Endothelial cell of umbilical vein (primary cell): ENCODE measurements at regions not wholly inside any gene's neighbourhood (a gene's known extent, or its start where the extent isn't known, plus 50 kb on each side); places are given as distances from the start of the nearest gene placed in this dataset.

ENCODE experiments used
- BruUV-seq: library from RNA; stranded (reverse); fragments of 400-500 nt; replicated peaks from 2 replicates; lab custom pipeline; 2021; lab: Mats Ljungman, UMichigan
- CTCF ChIA-PET: fragments of 300-600, 350-600 bp; sonication (Branson Sonifier 250); formaldehyde crosslinking; loops from one replicate; lab custom pipeline; 2021; ENCODE audit warnings: antibody characterized with exemption, inconsistent platforms; lab: Charles Lee
- POLR2A ChIA-PET: fragments of 300-600, 350-600 bp; sonication (Branson Sonifier 250); formaldehyde crosslinking; loops from one replicate; lab custom pipeline; 2021; ENCODE audit warnings: antibody characterized with exemption, inconsistent platforms; lab: Charles Lee
- DNase-seq: peaks from one replicate; pipeline ENCODE4 v3.0.0-alpha.2; 2011; ENCODE audit warnings: low read depth, low spot score
- FAIRE-seq: peaks from 2 replicates; lab custom pipeline; 2011; peaks lifted over from hg19 to GRCh38; lab: Jason Lieb, UNC
- H2AFZ ChIP-seq: 2 replicates; pipeline ENCODE4 v1.6.0; 2012; ENCODE audit warnings: low read depth, low read length, control low read depth, inconsistent platforms
- H3K27ac ChIP-seq: 2 replicates; pipeline ENCODE4 v1.5.1; 2011; ENCODE audit warnings: low read depth, mild to moderate bottlenecking, control low read depth, low read length, moderate library complexity; ENCODE audit not compliant: insufficient read depth
- H3K27me3 ChIP-seq, 2 experiments: 2 replicates each; pipeline versions ENCODE4 v1.6.0 to v1.6.1; 2011; ENCODE audit warnings: low read length in 2 of 2, mixed read lengths in 1 of 2; ENCODE audit not compliant: control insufficient read depth in 2 of 2, insufficient read depth in 2 of 2
- H3K36me3 ChIP-seq, 2 experiments: 2 replicates in 1 of 2; 3 replicates in 1 of 2; pipeline ENCODE4 v1.5.1; 2011; ENCODE audit warnings: low read length in 2 of 2, mild to moderate bottlenecking in 1 of 2, moderate library complexity in 1 of 2; ENCODE audit not compliant: control insufficient read depth in 2 of 2, insufficient read depth in 2 of 2; ENCODE audit errors: extremely low read depth in 1 of 2
- H3K4me1 ChIP-seq: 3 replicates; pipeline ENCODE4 v1.5.1; 2011; ENCODE audit warnings: mild to moderate bottlenecking, low read length; ENCODE audit not compliant: control insufficient read depth, insufficient read depth; ENCODE audit errors: extremely low read depth
- H3K4me2 ChIP-seq: 2 replicates; pipeline ENCODE4 v1.6.1; 2011; ENCODE audit warnings: low read length, control low read depth, mixed read lengths; ENCODE audit not compliant: insufficient read depth
- H3K4me3 ChIP-seq, 3 experiments: fragments of 200-600 bp in 1 of 3; sonication (generic), shearing (Covaris generic) in 1 of 3; replicated peaks in 1 of 3; 2 replicates each; pipeline ENCODE4 v1.5.1; 2011 to 2016; ENCODE audit warnings: control low read depth in 3 of 3, low read length in 3 of 3, mild to moderate bottlenecking in 2 of 3, inconsistent platforms in 1 of 3, low read depth in 1 of 3, moderate library complexity in 1 of 3; ENCODE audit not compliant: insufficient read depth in 1 of 3
- H3K79me2 ChIP-seq: 2 replicates; pipeline ENCODE4 v1.6.0; 2012; ENCODE audit warnings: low read length, inconsistent platforms; ENCODE audit not compliant: control insufficient read depth, insufficient read depth
- H3K9ac ChIP-seq: replicated peaks from 2 replicates; pipeline ENCODE3; 2011; ENCODE audit warnings: low read length, control low read depth; ENCODE audit not compliant: insufficient read depth; ENCODE audit errors: extremely low read depth
- H3K9me1 ChIP-seq: replicated peaks from 3 replicates; pipeline ENCODE4 v1.6.0; 2011; ENCODE audit warnings: mild to moderate bottlenecking, low read length; ENCODE audit not compliant: control insufficient read depth, insufficient read depth; ENCODE audit errors: extremely low read depth
- H3K9me3 ChIP-seq: replicated peaks from 2 replicates; pipeline ENCODE4 v1.5.1; 2012; ENCODE audit warnings: low read length, inconsistent platforms; ENCODE audit not compliant: control insufficient read depth, insufficient read depth
- H4K20me1 ChIP-seq: replicated peaks from 2 replicates; pipeline ENCODE3; 2011; ENCODE audit warnings: mild to moderate bottlenecking, low read length; ENCODE audit not compliant: control insufficient read depth, insufficient read depth; ENCODE audit errors: extremely low read depth
- CTCF ChIP-seq, 2 donors: IDR thresholded peaks; 1 replicate in 1 of 2; 2 replicates in 1 of 2; pipeline ENCODE4 v1.5.1; 2011; ENCODE audit warnings: low read length in 2 of 2, mild to moderate bottlenecking in 2 of 2, moderate library complexity in 2 of 2, control low read depth in 1 of 2, inconsistent platforms in 1 of 2, low read depth in 1 of 2; ENCODE audit not compliant: insufficient read depth in 1 of 2; ENCODE audit errors: extremely low read depth in 1 of 2
- EZH2 ChIP-seq: IDR thresholded peaks from 2 replicates; pipeline ENCODE4 v1.6.1; 2012; ENCODE audit warnings: borderline replicate concordance, low read depth, mild to moderate bottlenecking, moderate library complexity, low read length, inconsistent platforms; ENCODE audit not compliant: severe bottlenecking
- FOS ChIP-seq: IDR thresholded peaks from 2 replicates; pipeline ENCODE4 v1.6.1; 2011; ENCODE audit warnings: mild to moderate bottlenecking, low read length, moderate library complexity, borderline replicate concordance; ENCODE audit not compliant: insufficient read depth
- GATA2 ChIP-seq: IDR thresholded peaks from 2 replicates; pipeline ENCODE4 v1.7.0; 2011; ENCODE audit warnings: low read depth, mild to moderate bottlenecking, moderate library complexity, mixed read lengths, low read length; ENCODE audit not compliant: insufficient read length, insufficient read depth
- JUN ChIP-seq: IDR thresholded peaks from 2 replicates; pipeline ENCODE4 v1.6.1; 2011; ENCODE audit warnings: borderline replicate concordance, low read depth; ENCODE audit not compliant: insufficient read length, insufficient read depth
- MAX ChIP-seq: IDR thresholded peaks from 2 replicates; pipeline ENCODE4 v1.6.1; 2011; ENCODE audit not compliant: insufficient read depth, insufficient read length
- MYC ChIP-seq: IDR thresholded peaks from one replicate; pipeline ENCODE4 v1.6.1; 2011; ENCODE audit warnings: mild to moderate bottlenecking, low read depth, low read length
- POLR2A ChIP-seq: IDR thresholded peaks from 2 replicates; pipeline ENCODE4 v1.6.1; 2012; ENCODE audit warnings: low read depth, mild to moderate bottlenecking, control low read depth, low read length
- POLR2AphosphoS5 ChIP-seq: IDR thresholded peaks from 2 replicates; pipeline ENCODE4 v1.6.1; 2012; ENCODE audit warnings: low read depth, mild to moderate bottlenecking, control low read depth, low read length, moderate library complexity; ENCODE audit not compliant: insufficient read depth
- dilution Hi-C: fragments of 300-500 bp; cut with MboI; formaldehyde crosslinking; loops from one replicate; pipeline ENCODE4 v1.15.0; 2019; ENCODE audit warnings: low sequenced_read_pairs; ENCODE audit not compliant: extremely low pct_ligation_motif_present
- intact Hi-C: fragments of 100-400 bp; cut with micrococcal nuclease; formaldehyde crosslinking; loops from one replicate; pipeline ENCODE4 v1.10.0; 2022

- dilution Hi-C loops = no loop called here
- POLR2A ChIA-PET = no interaction called here
- Histone ChIP-seq H3K9me3 (no peaks in the 10 kb centered on the region), H2AFZ (no peak overlapping the region), H3K27ac (peak overlapping the region; percentile 53), H3K4me2 (peak overlapping the region; percentile 26), H3K9ac (no peak overlapping the region), H4K20me1 (no peaks in the 10 kb centered on the region), H3K79me2 (no peaks in the 10 kb centered on the region), H3K36me3 (no peaks in the 10 kb centered on the region), H3K4me1 (peaks cover 22% of the 10 kb centered on the region), H3K9me1 (no peaks in the 10 kb centered on the region), H3K4me3 (no peak overlapping the region), H3K27me3 (no peaks in the 10 kb centered on the region)
- BruUV-seq = no TSS peak
- intact Hi-C loops = no loop called here
- no peak for TF ChIP-seq MYC
- no peak for TF ChIP-seq POLR2A
- no peak for TF ChIP-seq CTCF (IDR thresholded peaks at IDR 0.05; ENCODE audit: extremely low read depth in 1 of 2, insufficient read depth in 1 of 2, low read depth in 1 of 2, low read length in 2 of 2)
- peak; percentile 86 for TF ChIP-seq FOS
- TF ChIP-seq GATA2 = peak; percentile 97
- TF ChIP-seq JUN = peak; percentile 60
- peak; percentile 19 for TF ChIP-seq POLR2AphosphoS5
- no peak for TF ChIP-seq EZH2
- no peak for TF ChIP-seq MAX
- FAIRE-seq (peak; percentile 33), DNase-seq (peak; percentile 31)
- CTCF ChIA-PET = no interaction called here
These were observed 650.9 kb upstream of the ADGRL2 start for GRCh38 chr1:81149649-81150325.
